NCI-H187 treated with DMSO at 0.1 percent for 48 hours (cell line): ENCODE measurements at regions not wholly inside any gene's neighbourhood (a gene's known extent, or its start where the extent isn't known, plus 50 kb on each side); places are given as distances from the start of the nearest gene placed in this dataset.

Experiments used
- DNase-seq: peaks from one replicate; lab custom pipeline; 2025; lab: John Stamatoyannopoulos, UW

- DNase-seq = no peak
Observed at GRCh38 chr21:35896060-35896459, 164.3 kb downstream of the SETD4 start.

DNA sequence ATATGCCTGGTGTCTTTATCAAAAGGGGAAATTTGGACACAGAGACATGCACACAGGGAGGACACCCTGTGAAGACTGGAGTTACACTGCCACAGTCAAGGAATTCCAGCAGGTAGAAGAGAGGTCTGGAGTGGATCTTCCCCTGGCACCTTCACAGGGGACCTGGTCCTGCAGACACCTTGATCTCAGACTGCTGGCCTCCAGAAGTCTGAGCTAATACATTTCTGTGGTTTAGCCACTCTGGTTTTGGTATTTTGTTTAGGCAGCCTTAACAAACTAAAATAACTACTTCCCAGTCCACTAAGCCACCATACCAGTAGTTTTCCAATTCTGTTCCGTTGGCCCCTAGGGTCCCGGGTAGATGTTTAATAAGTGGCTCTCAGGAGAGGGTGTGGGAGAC lies 164.7 kb downstream of the SETD4 start:
- no peak for DNase-seq

DNA sequence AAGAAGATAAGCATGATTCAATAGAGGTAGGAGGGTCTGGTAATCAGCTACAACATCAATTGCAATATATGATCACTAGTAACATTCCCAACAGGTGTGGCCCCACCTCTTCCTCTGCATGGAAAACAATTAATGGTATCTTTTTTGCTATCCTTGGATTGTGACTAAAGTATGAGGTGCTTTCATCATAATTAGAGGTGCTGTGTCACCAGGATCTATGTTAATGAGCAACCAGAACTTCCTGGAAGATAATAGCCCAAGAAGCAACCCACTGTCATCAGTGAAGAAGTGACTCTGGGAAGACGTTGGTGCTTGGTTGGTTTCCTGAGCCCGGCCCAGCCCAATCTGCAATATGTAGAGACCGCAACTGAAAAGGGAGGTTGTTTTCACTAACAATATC lies 167.2 kb downstream of the SETD4 start:
- DNase-seq = no peak

GRCh38 chr21:35886887-35887286 lies 173.4 kb downstream of the SETD4 start:
- no peak for DNase-seq

GRCh38 chr21:35885942-35886541 lies 174.3 kb downstream of the SETD4 start:
- no peak for DNase-seq

DNA sequence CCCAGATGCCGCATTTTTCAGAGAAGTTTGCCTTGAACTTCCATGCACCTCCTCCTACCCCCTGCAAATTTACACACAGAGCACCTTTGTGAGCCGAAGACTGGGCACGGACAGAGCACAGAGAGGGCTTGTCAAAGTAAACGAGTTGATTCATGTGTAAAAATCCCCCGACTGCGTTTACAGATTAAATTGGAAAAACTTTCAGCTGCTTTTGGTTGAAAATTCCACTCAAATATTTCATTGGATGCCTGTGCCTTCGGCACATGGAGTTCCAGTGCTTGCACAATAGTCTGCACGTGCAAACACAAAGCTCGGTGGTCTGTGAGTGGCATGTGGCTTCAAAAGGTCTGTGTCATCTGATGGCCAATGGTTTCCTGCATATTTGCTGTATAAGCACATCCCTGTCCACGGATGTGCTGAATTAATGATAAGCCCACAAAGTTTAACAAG lies 177.5 kb downstream of the SETD4 start:
- DNase-seq = no peak

DNA sequence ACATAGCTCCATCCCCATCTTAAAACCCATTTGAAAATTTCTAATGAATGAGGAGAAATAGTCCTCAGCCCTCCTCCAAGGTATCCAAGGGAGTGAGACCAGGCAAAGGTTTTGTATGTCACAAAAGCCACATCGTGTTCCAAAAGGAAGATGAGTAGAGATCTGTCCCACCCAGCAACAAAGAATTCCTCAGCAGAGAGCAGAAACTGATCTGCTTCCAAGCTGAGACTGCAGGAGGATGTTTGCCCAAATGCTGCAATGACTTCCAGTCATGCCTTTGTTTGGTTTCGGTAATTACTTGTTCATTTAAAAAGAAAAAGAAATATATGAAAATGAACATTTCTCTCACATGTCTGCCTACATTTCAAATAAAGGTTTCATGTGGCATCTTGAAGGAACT lies 186.9 kb downstream of the SETD4 start:
- DNase-seq = no peak

- DNase-seq = no peak
Observed at GRCh38 chr21:35871906-35872305, 188.4 kb downstream of the SETD4 start.

DNA sequence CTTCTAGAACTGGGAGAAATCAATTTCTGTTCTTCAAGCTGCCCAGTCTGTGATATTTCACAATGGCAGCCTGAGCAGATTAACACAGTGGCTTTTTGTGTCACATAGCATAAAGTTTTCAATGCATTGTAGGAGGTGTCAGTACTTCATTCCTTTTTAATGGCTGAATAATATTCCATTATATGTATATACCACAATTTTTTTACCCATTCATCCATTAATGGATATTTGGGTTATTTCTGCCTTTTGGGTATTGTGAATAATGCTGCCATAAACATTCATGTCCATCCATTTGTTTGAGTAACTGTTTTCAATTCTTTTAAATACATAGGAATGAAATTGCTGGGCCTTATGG lies 191.5 kb downstream of the SETD4 start:
- DNase-seq = no peak

DNA sequence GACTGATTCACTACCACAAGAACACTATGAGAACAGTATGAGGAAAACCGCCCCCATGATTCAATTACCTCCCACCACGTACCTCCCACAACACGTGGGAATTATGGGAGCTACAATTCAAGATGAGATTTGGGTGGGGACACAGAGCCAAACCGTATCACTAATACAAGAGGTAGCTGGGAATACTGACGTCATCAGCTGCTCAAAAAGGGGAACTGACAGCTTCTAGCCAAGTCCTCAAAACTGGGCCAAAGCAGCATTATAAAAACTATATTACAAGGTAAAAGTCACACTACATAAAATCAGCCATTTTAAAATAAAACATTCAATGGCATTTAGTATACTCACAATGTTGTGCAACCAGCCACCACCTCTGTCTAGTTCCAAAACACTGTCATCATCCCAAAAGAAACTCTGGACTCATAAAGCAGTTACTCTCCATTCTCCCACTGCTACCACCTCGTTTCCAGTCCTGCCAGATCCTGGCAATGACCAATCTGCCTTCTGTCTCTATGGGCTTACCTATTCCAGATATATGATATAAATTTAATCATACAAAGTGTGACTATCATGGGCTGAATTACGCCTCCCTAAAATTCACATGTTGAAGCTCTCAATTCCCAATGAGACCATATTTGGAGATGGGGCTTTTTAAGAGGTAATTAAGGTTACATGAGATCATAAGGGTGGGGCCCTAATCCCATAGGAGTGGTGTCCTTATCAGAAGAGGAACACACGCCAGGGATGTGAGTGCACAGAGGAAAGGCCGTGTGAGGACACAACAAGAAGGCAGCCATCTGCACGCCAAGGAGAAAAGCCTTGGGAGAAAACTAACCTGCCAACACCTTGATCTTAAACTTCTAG lies 192.1 kb downstream of the SETD4 start:
- DNase-seq = no peak

- no peak for DNase-seq
Observed at GRCh38 chr21:35864039-35864438, 196.3 kb downstream of the SETD4 start.

- DNase-seq = no peak
Observed at GRCh38 chr21:35862969-35863368, 197.4 kb downstream of the SETD4 start.

- no peak for DNase-seq
Observed at GRCh38 chr21:35861661-35862060, 198.7 kb downstream of the SETD4 start.

DNA sequence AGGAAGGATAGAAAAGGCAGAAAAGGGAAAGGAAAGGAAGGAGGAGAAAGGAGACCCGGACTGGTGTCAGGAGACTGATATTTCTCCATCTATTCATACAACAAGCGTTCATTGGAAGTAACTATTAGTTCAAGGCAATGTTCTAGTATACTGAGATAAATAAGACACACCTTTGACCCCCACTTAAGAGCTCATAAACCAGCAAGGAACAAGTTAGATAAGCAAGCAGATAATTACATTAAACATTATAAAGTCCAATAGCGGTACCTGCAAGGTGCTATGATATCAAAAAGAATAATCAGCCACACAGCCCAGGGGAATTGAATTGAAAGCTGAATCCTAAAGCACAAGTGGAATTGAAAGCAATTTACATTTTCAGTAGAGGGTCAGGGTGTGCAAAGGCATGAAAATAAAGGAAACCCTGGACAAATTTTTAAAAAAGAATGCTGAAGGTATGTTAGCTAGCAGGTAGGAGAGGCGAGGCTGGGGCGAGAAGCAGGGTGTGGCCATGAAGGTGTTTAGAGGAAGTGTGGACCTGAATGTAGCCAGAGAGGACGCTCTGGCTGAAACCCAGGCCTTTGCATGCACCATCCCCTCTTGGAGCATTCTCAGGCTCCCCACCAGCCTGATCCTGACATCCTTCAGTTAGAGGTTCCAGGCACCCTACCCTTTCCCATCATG lies 200.0 kb downstream of the SETD4 start:
- no peak for DNase-seq

- no peak for DNase-seq
Observed at GRCh38 chr21:35859677-35860076, 200.6 kb downstream of the SETD4 start.

DNA sequence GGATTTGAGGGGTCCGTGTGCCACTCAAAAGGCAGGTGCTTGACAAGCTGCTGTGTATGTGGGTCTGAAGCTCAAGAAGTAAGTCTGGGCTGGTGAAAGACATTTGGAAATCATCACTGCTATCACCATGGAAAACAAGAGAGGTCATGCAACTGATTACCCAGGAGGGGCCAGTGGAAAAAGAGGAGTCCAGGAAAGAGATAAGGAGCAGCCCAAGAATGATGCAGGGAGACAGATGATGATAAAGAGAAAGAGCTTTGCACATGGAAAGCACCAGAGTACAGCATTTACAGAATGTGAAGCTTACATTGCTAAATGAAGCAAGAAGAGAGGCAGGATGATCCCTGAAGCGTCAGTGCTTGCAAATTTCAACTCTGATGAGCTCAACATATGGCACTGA lies 203.2 kb downstream of the SETD4 start:
- DNase-seq = no peak

DNA sequence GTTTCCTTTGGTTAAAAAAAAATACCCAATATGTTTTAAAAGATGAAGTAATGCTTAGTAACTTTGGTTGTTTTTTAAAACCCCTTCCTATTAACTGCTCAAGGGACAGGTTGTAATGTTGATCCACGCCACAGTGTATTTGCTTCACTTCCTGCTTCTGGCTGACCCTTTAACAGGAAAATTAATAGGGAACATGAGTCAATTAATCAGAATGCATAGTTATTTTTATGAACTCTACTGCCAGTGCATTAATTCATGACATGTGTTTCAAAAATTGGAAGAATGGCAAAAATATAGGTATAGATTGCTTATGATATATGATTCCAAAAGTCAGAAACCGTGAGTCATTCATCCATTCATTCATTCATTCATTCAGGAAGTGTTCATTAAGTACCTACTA lies 204.8 kb downstream of the SETD4 start:
- no peak for DNase-seq

GRCh38 chr21:35854281-35854680 lies 206.0 kb downstream of the SETD4 start:
- DNase-seq = no peak

DNA sequence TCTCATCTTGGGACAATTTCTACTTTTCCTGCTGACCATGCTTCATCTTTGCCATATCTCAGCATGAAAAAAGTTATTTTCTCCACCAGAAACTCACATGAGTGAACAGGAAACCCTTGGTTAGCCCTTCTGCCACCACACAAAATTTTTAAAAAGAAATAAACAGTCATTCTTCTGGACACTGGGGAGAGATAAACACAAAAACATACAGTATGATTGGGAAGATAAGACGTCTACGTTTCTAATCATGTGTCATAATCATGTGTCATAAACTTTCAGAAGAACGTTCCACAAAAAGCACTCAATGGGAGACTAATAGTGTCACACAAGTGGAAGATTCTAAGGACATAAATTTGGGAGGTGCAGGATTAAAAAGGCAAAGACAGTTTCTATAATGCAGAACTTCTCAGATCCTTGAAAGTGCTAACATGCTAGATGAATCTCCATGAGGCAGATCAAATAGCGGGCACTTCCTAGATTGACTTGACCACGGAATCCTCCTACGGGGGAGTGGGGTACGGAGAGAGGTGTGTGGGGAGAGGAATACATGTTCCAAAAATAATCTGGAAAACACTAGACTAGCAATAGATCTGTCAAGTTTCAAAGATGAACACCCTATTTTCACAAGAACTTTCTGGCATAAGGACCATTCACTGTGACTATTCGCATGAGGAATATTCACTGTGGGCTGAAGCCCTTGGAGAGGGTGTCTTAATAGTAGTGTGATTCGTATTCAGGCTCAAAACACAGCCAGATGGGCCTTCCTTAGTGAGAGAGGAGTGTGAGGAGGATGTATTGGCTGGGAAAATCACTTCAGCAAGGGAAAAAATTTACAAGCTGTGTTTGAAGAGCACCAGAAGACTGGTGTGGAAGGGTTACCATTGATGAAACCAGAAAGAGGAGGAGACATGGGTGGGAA lies 206.7 kb downstream of the SETD4 start:
- DNase-seq = no peak

DNA sequence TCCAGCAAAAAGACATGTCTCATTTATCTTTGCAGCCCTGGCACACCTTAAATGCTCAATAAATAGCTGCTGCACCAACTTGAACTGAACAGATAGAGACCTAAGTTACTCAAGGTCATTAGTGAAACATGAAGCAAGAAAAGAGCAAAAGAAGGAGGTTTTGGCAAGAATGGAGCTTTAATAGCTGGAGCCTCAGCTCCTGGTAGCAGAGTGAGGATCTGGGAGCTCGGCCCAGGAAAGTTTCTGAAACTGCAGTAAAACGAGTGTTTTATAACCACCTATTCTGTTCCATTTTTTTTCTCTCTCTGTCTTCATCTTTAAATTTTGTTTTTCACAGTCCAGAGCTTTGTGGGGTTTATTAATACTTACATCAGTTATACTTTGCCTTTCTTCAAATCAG lies 207.5 kb downstream of the SETD4 start:
- no peak for DNase-seq

DNA sequence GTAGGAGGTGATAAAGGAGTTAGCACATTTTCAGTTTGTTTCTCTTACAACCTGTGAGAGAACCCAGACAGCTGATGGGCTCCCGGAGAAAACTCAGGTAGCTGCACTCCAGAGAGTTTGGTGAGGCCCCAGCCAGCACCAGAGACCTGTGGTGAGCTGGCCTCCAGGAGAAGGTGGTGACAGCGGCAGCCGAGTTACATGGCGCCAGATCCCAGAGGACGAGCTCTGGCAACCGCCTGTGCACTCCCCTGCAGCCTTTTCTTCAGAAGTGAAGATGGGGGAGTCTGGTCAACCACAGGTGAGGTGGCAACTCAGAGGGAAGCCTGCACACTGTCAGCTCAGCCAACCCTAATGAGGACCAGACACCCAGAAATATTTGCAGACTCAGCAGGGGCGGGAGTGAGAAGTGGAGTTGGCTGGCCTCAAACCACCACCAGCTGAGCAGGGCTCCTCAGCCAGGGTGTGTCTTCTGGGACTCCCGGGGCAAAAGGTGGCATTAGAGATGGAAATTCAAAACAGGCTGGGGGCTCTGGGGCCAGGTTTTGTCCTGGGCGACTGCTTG lies 209.7 kb downstream of the SETD4 start:
- DNase-seq = no peak

GRCh38 chr21:35850029-35850428 lies 210.3 kb downstream of the SETD4 start:
- no peak for DNase-seq
